Non-pigmented ciliary epithelial cell (primary cell): ENCODE measurements at regions not wholly inside any gene's neighbourhood (a gene's known extent, or its start where the extent isn't known, plus 50 kb on each side); places are given as distances from the start of the nearest gene placed in this dataset.
"Not testable (repeated sequence)": the region's sequence is repeated elsewhere in the genome, so short reads cannot be mapped to it uniquely, and the experiment has no call there.

Experiments
- DNase-seq: peaks from one replicate; pipeline ENCODE4 v3.0.0-alpha.2; 2010; ENCODE audit warnings: low read depth

DNA sequence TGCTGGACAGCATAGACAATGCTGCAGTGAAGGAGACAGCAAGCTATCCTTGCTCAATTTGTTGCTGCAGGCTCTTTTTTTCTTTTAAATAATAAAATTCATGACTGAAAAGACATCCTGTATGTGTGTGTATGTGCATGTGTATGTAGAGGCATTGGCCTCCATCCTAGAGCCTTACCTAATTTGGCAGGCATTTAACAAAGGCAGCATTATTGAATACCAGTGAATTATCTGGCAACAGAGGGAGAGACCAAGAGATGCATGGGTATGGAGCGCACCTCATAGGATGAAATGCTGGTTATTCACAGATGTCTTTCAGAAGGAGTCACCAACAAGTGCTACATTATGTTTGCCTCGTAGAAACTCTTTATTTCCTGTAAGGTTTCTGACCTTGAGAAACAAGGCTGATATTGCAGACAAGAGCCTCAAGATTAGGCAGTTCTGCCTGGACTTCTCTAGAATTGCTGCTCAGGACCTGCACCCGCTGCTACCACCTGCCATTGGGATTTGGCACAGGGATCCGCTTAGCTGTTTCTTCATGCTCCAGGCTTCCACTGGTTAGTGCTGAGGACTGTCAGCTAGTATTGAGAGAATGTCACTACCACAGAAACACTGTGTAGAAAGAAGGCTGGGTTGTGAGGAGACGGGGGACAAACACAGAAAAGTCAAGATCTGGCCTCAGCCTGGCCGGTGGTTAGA is 247.7 kb upstream of the RFX3 start:
- DNase-seq = no peak

GRCh38 chr9:3769646-3770045 is 243.8 kb upstream of the RFX3 start:
- no peak for DNase-seq

GRCh38 chr9:3768712-3769457 is 243.1 kb upstream of the RFX3 start:
- DNase-seq = no peak

- DNase-seq = no peak
Observed at GRCh38 chr9:3768286-3768685, 242.5 kb upstream of the RFX3 start.

GRCh38 chr9:3762076-3762475 is 236.3 kb upstream of the RFX3 start:
- no peak for DNase-seq

DNA sequence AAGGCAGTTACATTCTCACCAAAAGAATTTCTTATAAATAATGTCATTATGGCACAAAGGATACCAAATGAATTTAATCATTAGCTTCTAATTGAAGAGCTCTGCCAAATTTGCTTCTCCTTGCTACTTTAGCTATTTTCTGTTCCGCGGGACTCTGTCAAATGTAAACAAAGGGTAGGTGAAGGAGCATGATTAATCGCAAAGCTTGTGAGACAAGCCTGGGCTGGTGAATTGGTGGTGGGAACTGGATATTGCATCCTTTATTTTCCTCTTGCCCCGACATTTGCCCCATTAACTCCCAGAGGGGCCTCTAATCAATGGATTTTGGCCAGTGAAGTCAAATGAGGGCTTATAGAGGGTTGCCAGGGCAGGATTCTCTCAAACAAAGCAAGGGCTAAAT is 234.2 kb upstream of the RFX3 start:
- no peak for DNase-seq

DNA sequence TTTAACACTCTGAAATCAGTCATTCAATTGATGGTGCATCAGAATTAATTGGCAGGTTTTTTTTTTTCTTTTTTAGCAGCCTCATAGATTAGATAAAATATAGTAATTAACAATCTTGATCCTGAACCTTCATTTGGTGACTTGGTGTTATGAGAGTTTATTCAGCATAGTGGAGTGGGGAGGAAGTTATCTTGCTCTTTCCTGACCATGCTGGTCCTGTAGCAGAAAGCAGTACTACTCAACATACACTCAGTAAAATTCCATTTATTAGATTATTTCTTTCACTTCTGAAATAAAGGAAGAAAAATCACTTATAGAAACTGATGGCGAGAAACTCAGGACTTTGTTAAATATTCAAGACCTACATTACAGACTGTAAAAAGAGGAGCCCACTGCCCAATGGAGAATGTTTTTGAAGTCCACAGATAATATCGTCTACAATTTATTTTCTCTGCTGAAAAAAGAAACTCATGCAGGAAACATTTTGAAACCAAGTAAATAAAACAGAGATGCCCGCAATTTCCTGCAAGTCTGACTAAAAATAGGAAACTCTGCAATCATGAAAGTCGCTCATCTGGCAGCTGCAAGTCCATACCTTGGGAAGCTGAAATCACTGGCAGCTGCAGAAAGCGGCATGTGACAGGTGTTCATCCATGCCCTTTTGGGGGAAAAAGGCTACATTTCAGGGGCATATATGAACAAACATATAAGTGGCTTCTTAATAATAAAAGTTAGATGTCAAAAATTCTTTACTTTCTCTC is 233.2 kb upstream of the RFX3 start:
- no peak for DNase-seq

GRCh38 chr9:3756071-3756470 is 230.3 kb upstream of the RFX3 start:
- no peak for DNase-seq

- DNase-seq = no peak
Observed at GRCh38 chr9:3751125-3751758, 225.4 kb upstream of the RFX3 start.

DNA sequence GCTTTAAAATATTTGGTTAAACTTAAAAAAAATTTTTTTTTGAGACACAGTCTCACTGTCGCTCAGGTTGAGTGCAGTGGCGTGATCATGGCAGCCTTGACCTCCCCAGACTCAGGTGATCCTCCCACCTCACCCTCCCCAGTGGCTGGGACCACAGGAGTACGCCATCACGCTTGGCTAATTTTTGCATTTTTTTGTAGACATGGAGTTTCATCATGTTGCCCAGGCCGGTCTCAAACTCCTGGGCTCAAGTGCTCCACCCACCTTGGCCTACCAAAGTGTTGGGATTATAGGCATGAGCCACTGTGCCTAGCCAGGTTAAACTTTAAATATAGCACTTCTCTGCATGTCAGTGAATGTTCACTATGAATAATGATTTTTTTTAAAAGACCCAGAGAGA is 224.5 kb upstream of the RFX3 start:
- DNase-seq = no peak

DNA sequence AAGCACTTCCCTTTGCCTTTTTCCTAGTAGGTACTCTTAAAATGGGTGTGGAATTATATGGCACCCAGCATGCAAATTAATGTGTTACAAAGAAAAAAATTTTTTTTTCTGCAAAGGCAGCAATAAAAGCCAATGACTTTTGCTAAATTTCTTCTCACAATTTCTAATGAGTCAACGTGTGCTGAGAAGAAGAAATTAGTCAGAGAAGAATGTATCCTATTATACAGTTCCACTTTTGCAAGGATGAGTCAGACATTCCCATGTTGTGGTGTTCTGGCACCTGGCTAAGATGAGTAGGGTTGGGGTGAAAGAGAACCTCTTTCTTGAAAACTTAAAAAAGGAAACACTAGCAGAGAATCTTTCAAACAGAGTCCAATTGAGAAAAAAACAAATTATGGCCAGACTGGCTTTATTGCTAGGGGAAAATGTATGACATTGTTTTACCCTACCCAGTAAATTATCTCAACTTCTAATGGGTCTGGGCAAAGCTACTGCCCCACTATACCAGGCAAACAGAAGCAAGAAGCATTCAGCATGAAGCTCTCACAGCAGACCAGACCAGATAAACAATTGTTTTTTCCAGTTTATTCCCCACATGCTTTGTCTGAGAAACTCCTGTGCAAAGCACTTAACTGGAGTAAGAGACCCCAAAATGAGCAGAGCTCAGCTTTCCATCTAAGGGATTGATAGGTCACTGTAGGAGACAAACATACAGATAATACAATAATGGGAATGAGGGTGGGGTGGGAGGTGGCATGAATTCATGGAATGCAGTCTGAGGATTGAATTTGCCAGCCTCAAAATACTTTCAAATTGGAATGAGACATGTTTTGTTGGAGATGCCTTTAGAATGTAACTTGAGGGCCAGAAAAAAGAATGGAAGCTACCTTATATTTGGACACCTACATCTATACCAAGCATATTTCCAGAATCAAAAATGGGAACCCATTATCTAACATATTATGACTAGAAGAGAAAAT is 220.8 kb upstream of the RFX3 start:
- peak; percentile 79 for DNase-seq

DNA sequence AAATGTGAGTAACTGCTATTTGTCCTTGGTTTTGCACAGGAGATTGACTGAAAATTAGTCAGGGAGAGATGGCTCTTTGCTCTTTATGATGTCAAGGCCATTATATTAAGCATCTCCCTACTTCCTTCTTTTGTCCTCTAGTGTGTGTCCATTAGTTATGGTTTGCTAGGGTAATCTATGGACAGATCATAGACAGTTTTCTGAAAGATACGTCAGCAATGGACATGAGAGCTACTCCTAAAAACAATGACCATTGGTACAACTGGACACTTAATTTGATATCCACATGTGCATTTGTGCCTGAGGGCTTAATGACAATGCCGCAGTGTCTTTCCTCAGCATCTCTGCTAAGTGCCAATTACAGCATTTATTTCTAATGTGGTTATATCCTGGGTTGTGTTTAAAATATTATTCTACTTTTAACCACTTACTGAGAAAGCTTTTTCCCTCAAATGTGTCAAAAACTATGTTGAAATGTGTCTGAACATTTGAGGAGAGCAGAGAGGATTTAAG is 218.2 kb upstream of the RFX3 start:
- DNase-seq = no peak

- DNase-seq = no peak
Observed at GRCh38 chr9:3742586-3742985, 216.8 kb upstream of the RFX3 start.

GRCh38 chr9:3741729-3742128 is 215.9 kb upstream of the RFX3 start:
- no peak for DNase-seq

DNA sequence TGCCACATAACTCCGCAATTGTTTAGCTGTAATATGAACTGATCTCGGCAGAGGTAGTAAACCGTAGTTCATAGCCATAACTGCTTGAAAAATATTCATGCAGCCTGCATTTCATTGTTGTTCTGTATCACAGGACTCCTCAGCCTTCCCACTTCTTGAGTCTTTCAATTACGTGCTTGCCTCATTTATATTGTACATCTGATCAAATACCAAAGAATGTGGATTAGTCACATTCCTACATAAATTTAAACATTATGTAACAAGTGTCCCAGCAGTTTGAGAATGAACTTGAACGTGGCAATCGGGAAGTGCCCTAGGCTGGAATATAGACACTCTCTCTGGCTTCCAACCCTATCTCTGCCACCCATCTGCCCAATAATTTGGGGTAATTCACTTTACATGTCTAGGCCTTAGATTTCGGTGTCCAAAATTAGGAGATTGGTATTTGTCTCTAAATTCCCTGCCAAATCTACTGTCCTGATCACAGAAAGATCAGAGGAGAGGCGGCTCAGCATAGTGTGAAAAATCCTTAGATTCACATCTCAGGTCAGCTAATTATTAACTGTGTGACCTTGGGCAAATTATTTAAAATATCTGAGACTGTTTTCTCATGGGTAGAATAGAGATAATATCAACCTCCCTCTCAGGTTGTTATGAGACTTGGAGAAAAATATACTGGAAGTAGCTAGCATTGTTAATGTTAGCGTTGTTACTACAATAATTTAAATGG is 215.1 kb upstream of the RFX3 start:
- DNase-seq = no peak

DNA sequence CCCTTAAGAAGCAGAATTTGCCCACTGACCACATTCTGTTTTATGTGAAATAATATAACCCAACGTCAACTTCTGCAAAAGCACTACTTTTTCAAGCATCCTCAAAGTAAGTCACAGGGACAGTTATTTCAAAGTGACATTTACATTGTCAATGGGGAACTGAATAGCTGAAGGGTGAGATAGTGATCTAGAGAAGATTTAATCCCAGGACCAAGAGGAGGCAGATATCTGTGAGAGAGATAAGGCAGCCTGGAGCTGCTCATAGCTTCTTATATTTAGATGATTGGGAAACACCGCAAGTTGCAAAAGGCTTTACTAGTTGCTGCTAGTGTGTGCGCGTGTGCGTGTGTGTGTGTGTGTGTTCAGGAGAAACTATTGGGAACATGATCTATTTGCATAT is 210.4 kb upstream of the RFX3 start:
- no peak for DNase-seq

DNA sequence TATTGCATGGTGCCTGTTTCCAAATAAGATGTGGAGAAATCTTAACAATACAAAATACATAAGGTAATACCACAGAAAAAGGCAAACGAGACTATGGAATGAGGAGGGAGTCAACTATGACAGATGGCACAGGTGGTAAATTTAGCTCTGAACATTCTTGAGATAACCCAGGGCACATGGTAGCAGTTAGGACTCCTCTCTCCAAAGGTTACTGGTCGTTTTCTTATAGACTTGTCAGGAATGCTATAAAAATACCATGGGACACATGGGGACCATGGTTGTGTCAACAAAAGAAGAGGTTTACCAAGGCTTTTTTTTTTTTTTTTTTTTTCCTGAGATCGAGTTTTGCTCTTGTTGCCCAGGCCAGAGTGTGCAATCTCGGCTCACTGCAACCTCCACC is 209.4 kb upstream of the RFX3 start:
- DNase-seq = no peak

DNA sequence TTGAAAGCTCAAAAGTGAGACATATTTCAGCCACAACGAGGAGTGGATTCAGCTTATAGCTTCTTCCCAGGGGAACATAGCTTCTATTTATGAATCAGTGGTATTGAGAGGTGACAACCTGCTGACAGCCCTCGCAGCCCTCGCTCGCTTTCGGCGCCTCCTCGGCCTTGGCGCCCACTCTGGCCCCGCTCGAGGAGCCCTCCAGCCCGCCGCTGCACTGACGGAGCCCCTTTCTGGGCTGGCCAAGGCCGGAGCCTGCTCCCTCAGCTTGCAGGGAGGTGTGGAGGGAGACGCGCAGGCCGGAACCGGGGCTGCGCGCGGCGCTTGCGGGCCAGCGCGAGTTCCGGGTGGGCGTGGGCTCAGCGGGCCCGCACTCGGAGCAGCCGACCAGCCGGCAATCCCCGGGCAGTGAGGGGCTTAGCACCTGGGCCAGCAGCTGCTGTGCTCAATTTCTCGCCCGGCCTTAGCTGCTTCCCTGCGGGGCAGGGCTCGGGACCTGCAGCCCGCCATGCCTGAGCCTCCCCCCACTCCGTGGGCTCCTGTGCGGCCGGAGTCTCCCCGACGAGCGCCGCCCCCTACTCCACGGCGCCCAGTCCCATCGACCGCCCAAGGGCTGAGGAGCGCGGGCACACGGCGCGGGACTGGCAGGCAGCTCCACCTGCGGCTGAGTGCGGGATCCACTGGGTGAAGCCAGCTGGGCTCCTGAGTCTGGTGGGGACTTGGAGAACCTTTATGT is 207.9 kb upstream of the RFX3 start:
- not testable (repeated sequence) for DNase-seq

DNA sequence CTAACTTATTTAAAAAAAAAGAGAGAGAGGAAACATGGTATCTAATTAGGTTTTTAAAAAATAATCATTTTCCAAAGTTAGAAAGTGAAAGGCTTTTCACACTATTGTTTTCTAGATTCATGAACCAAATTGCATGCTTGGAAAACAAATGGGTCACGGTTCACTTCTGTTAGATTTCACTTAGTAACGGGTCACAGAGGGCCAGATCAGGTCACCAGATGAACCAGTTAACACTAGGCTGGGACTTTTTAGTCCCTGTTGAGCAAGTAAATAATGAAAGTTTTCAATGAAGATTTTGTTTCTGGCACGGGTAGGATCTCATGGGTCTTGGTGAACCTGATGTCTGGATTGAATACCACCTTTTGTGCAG is 207.2 kb upstream of the RFX3 start:
- no peak for DNase-seq
